Panc1 (cell line): ENCODE measurements at regions not wholly inside any gene's neighbourhood (a gene's known extent, or its start where the extent isn't known, plus 50 kb on each side); places are given as distances from the start of the nearest gene placed in this dataset.

Experiments used
- ATAC-seq: fragments of 200-7000 bp; cut with Tn5 transposase; 2 replicates; pipeline ENCODE4 v1.9.1; 2020; ENCODE audit warnings: mild to moderate bottlenecking, moderate library complexity
- BruUV-seq: library from RNA; stranded (reverse); fragments of 400-500 nt; replicated peaks from 2 replicates; lab custom pipeline; 2021; lab: Mats Ljungman, UMichigan
- CTCF ChIA-PET: fragments of 300-600 bp; sonication (Branson Sonifier 250); formaldehyde crosslinking; loops from one replicate; lab custom pipeline; 2022; ENCODE audit warnings: antibody characterized with exemption; lab: Charles Lee
- POLR2A ChIA-PET: fragments of 300-600 bp; sonication (Branson Sonifier 250); formaldehyde crosslinking; loops from one replicate; lab custom pipeline; 2022; ENCODE audit warnings: antibody characterized with exemption; lab: Charles Lee
- DNase-seq: peaks from one replicate; pipeline ENCODE4 v3.0.0-alpha.2; 2010; ENCODE audit warnings: low read depth, low spot score
- H3K27ac ChIP-seq: 2 replicates; pipeline ENCODE4 v1.5.1; 2011; ENCODE audit warnings: mild to moderate bottlenecking, low read length, inconsistent platforms
- H3K27me3 ChIP-seq: fragments of 200-500 bp; sonication (Bioruptor generic); 2 replicates; pipeline ENCODE4 v1.6.0; 2014; ENCODE audit warnings: low read length, inconsistent platforms; ENCODE audit not compliant: control insufficient read depth, insufficient read depth
- H3K36me3 ChIP-seq: fragments of 200-500 bp; sonication (Bioruptor generic); 2 replicates; pipeline ENCODE4 v1.5.1; 2014; ENCODE audit warnings: inconsistent platforms, mild to moderate bottlenecking, low read length, moderate library complexity; ENCODE audit not compliant: control insufficient read depth, insufficient read depth
- H3K4me1 ChIP-seq: 2 replicates; pipeline ENCODE4 v1.5.1; 2011; ENCODE audit warnings: inconsistent platforms, mild to moderate bottlenecking, low read length, moderate library complexity; ENCODE audit not compliant: control insufficient read depth, insufficient read depth
- H3K4me3 ChIP-seq, 2 experiments: 2 replicates each; pipeline ENCODE4 v1.5.1; 2011 to 2012; ENCODE audit warnings: low read depth in 2 of 2, low read length in 2 of 2, mild to moderate bottlenecking in 2 of 2, inconsistent platforms in 1 of 2, moderate library complexity in 1 of 2
- H3K9me3 ChIP-seq: fragments of 200-500 bp; sonication (Bioruptor generic); 2 replicates; pipeline ENCODE4 v1.5.1; 2014; ENCODE audit warnings: low read depth, mild to moderate bottlenecking, inconsistent platforms, low read length, moderate library complexity; ENCODE audit not compliant: control insufficient read depth, insufficient read depth
- POLR2AphosphoS5 ChIP-seq: IDR thresholded peaks from 2 replicates; pipeline ENCODE4 v1.6.1; 2012; ENCODE audit warnings: mild to moderate bottlenecking, low read depth, low read length, moderate library complexity
- REST ChIP-seq, 2 experiments: IDR thresholded peaks; 2 replicates each; pipeline ENCODE4 v1.6.1; 2011 to 2012; ENCODE audit warnings: low read depth in 2 of 2, control low read depth in 1 of 2, low read length in 1 of 2, mild to moderate bottlenecking in 1 of 2, moderate library complexity in 1 of 2; ENCODE audit not compliant: insufficient read depth in 1 of 2
- SIN3A ChIP-seq: IDR thresholded peaks from 2 replicates; pipeline ENCODE4 v1.6.1; 2012; ENCODE audit warnings: low read depth, mild to moderate bottlenecking, low read length, moderate library complexity, borderline replicate concordance; ENCODE audit not compliant: insufficient read depth
- TCF7L2 ChIP-seq: IDR thresholded peaks from 2 replicates; pipeline ENCODE4 v1.6.1; 2011; ENCODE audit warnings: mild to moderate bottlenecking, low read depth, low read length, inconsistent platforms
- in situ Hi-C: cut with HindIII; loops from 2 replicates; pipeline ENCODE4 v1.10.0; 2016; ENCODE audit warnings: low sequenced_read_pairs, low pct_unique_long_range_greater_than_20kb
- intact Hi-C: fragments of 100-400 bp; cut with micrococcal nuclease; formaldehyde crosslinking; loops from one replicate; pipeline ENCODE4 v1.10.0; 2022; ENCODE audit not compliant: unreplicated experiment
- TF ChIP-seq, protein P1 (sequence below): fragments of 450-650 bp; IDR thresholded peaks from 2 replicates; pipeline ENCODE4 v1.5.1; 2017; ENCODE audit warnings: mild to moderate bottlenecking

- in situ Hi-C loops, result no loop called here
- H3K4me1 ChIP-seq, result no peaks in the 10 kb centered on the region
- BruUV-seq, result no TSS peak
- DNase-seq (no peak), ATAC-seq (no peak)
- H3K27ac ChIP-seq, result no peak overlapping the region
- ChIA-PET CTCF (no interaction called here), POLR2A (no interaction called here)
- H3K36me3 ChIP-seq, result no peaks in the 10 kb centered on the region
- no peak overlapping the region for H3K4me3 ChIP-seq
- no peaks in the 10 kb centered on the region for H3K27me3 ChIP-seq
- no peak for TF ChIP-seq SIN3A
- TF ChIP-seq REST (IDR thresholded peaks at IDR 0.05; ENCODE audit: insufficient read depth in 1 of 2, low read depth in 2 of 2, low read length in 1 of 2), result no peak
- TF ChIP-seq, protein P1, sequence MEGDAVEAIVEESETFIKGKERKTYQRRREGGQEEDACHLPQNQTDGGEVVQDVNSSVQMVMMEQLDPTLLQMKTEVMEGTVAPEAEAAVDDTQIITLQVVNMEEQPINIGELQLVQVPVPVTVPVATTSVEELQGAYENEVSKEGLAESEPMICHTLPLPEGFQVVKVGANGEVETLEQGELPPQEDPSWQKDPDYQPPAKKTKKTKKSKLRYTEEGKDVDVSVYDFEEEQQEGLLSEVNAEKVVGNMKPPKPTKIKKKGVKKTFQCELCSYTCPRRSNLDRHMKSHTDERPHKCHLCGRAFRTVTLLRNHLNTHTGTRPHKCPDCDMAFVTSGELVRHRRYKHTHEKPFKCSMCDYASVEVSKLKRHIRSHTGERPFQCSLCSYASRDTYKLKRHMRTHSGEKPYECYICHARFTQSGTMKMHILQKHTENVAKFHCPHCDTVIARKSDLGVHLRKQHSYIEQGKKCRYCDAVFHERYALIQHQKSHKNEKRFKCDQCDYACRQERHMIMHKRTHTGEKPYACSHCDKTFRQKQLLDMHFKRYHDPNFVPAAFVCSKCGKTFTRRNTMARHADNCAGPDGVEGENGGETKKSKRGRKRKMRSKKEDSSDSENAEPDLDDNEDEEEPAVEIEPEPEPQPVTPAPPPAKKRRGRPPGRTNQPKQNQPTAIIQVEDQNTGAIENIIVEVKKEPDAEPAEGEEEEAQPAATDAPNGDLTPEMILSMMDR, result no peak
- no peak for TF ChIP-seq TCF7L2
- TF ChIP-seq POLR2AphosphoS5, result no peak
- intact Hi-C loops, result no loop called here
- no peaks in the 10 kb centered on the region for H3K9me3 ChIP-seq
These were observed 112.8 kb downstream of the MSL3 start for GRCh38 chrX:11870789-11871188.

DNA sequence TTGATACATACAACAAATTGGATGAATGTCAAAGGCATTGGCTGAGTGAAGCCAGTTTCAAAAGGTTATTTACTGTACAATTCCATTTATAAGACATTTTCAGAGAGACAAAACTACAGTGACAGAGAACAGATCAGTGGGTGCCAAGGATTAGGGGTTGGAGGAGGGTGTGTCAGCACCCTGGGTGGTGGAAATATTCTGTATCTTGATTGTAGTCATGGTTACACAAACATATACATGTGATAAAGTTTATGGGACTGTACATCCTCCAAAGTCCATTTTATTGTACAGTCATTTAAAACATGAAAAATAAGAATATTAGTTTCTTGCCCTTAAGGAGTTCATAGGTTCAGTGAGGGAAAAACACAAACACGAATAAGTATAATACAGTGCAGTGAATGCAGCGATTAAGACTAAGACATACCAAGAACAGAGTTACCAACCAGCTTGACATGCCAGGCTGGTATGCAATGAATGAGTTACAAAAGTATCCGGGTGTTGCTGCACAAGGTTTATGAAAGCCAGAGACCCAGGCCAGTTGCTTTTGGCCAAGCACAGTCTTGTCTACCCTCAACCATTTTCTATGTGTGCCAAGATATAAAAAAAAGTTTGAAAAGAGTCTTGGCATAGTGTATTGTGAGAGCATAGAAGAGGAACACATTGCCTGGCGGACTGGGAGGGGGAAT, 123.6 kb downstream of the MSL3 start:
- intact Hi-C loops, result no loop called here
- H3K4me3 ChIP-seq, result no peak overlapping the region
- TF ChIP-seq, protein P1, result no peak
- H3K36me3 ChIP-seq, result no peaks in the 10 kb centered on the region
- H3K4me1 ChIP-seq, result no peaks in the 10 kb centered on the region
- in situ Hi-C loops, result no loop called here
- ChIA-PET CTCF (no interaction called here), POLR2A (no interaction called here)
- ATAC-seq, result no peak
- no peaks in the 10 kb centered on the region for H3K27me3 ChIP-seq
- H3K9me3 ChIP-seq, result no peaks in the 10 kb centered on the region
- BruUV-seq, result no TSS peak
- DNase-seq, result no peak
- no peak overlapping the region for H3K27ac ChIP-seq
